ENCODE measurements at regions not wholly inside any gene's neighbourhood (a gene's known extent, or its start where the extent isn't known, plus 50 kb on each side); places are given as distances from the start of the nearest gene placed in this dataset.

DNA sequence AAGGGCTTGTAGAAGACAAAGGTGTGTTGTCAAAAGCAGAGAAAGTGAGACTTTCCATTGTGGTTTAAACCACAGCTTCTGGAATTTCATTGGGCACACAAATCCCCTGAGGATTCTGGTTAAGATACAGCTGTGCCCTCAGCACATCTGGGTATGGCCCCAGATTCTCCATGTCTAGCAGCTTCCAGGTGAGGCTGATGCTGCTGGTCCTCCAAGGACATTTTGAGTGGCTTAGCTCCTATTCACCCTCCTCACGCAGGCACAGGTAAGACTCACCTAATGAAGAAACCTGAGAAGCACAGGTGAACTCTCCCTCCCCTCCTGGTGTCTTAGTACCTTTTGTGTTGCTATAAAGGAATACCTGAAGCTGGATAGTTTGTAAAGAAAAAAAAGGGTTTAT is 88.9 kb upstream of the IGLL5 start:
- no peaks in the 10 kb centered on the region for H3K9me3 Mint-ChIP-seq (ENCODE audit: low read depth)
- DNase-seq (ENCODE audit: low spot score): no peak
- no peak overlapping the region for H3K27ac Mint-ChIP-seq (ENCODE audit: unreplicated experiment)
- no peaks in the 10 kb centered on the region for H3K4me1 Mint-ChIP-seq (ENCODE audit: low read depth)
- H3K36me3 Mint-ChIP-seq (ENCODE audit: low read depth): no peaks in the 10 kb centered on the region
- no peak overlapping the region for H3K4me3 Mint-ChIP-seq (ENCODE audit: unreplicated experiment)
- TF ChIP-seq, protein P1, sequence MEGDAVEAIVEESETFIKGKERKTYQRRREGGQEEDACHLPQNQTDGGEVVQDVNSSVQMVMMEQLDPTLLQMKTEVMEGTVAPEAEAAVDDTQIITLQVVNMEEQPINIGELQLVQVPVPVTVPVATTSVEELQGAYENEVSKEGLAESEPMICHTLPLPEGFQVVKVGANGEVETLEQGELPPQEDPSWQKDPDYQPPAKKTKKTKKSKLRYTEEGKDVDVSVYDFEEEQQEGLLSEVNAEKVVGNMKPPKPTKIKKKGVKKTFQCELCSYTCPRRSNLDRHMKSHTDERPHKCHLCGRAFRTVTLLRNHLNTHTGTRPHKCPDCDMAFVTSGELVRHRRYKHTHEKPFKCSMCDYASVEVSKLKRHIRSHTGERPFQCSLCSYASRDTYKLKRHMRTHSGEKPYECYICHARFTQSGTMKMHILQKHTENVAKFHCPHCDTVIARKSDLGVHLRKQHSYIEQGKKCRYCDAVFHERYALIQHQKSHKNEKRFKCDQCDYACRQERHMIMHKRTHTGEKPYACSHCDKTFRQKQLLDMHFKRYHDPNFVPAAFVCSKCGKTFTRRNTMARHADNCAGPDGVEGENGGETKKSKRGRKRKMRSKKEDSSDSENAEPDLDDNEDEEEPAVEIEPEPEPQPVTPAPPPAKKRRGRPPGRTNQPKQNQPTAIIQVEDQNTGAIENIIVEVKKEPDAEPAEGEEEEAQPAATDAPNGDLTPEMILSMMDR (IDR thresholded peaks at IDR 0.05): no peak
- H3K27me3 Mint-ChIP-seq (ENCODE audit: low read depth): peaks cover 34% of the 10 kb centered on the region

DNA sequence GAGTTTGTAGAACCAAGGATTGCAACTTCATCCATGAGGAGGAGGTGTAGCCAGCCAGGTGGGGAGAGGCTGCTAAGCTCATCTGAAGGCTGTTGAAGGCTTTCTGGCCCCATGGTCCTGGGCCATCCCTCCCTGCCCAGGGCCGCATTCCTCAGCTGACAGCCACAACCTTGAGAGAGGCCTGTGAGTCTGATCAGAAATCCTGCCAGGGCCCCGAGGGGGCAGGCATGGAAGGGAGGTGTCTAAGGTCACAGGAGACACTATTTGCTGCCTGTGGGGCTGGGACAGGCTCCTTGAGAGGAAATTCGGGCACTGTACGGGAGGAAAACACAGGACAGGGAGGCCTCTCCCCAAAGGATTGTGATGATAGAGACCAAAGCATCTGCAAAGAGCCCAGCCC is 88.1 kb upstream of the IGLL5 start:
- peaks cover 34% of the 10 kb centered on the region for H3K27me3 Mint-ChIP-seq (ENCODE audit: low read depth)
- H3K27ac Mint-ChIP-seq (ENCODE audit: unreplicated experiment): no peak overlapping the region

DNA sequence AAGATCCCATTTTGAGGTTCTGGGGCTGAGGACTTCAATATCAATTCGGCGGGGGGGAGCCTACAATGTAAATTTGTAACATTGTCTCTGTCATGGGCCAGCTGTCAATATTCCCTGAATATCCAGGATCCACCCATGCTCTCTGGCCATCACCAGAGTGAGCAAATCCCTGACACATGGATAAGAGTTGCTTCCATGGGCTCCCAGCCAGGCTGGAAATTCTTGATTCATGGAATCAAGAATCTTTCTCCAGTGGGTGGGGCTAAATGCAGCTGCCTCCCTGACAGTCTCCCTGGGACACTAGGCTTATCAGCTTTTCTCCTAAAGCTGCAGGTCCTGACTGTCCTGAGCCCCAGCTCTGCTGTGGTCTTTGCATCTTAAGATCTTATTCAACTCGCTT is 86.9 kb upstream of the IGLL5 start:
- Mint-ChIP-seq H3K4me3 (ENCODE audit: unreplicated experiment) (no peak overlapping the region), H3K36me3 (ENCODE audit: low read depth) (no peaks in the 10 kb centered on the region), H3K4me1 (ENCODE audit: low read depth) (no peaks in the 10 kb centered on the region), H3K9me3 (ENCODE audit: low read depth) (no peaks in the 10 kb centered on the region), H3K27me3 (ENCODE audit: low read depth) (peaks cover 35% of the 10 kb centered on the region), H3K27ac (ENCODE audit: unreplicated experiment) (no peak overlapping the region)
- DNase-seq (ENCODE audit: low spot score): no peak
- TF ChIP-seq, protein P1 (IDR thresholded peaks at IDR 0.05): no peak

More for the DNA sequence above, 88.1 kb upstream of the IGLL5 start:
- H3K4me3 Mint-ChIP-seq (ENCODE audit: unreplicated experiment): no peak overlapping the region
- no peaks in the 10 kb centered on the region for H3K9me3 Mint-ChIP-seq (ENCODE audit: low read depth)
- no peaks in the 10 kb centered on the region for H3K4me1 Mint-ChIP-seq (ENCODE audit: low read depth)
- no peak for DNase-seq (ENCODE audit: low spot score)
- H3K36me3 Mint-ChIP-seq (ENCODE audit: low read depth): no peaks in the 10 kb centered on the region
- TF ChIP-seq, protein P1 (IDR thresholded peaks at IDR 0.05): no peak

DNA sequence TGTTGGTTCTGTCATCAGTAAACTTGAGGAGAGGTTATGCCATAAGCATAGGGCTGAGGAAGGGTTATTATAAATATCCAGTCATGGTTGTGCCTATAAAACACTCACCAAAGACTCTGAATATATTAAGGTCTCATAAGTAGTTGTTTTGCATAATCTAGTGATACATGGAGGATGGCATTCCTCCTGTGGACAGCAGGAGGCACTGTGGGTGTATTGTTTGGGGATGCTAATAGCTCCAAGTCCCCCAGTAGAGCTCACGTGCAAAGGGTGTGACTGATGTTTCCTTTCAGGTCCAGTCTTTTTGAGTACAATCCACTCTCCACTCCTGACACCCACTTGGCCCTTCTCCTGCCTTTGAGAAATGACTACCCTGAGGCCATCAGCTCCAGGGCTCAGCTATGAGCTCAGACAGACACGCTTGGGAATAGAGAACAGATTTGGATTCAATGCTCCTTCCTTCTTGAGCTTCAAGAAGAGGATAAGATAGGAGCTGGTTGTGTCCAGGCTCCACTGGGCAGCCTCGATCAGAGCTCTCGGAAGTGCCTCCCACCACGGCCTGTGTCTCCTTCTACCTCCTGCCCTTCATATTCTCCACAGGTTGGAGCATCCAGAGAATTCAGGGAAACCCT is 85.2 kb upstream of the IGLL5 start:
- DNase-seq (ENCODE audit: low spot score): no peak
- Mint-ChIP-seq H3K27me3 (ENCODE audit: low read depth) (peaks cover 48% of the 10 kb centered on the region), H3K4me1 (ENCODE audit: low read depth) (no peaks in the 10 kb centered on the region), H3K36me3 (ENCODE audit: low read depth) (no peaks in the 10 kb centered on the region), H3K9me3 (ENCODE audit: low read depth) (no peaks in the 10 kb centered on the region), H3K27ac (ENCODE audit: unreplicated experiment) (no peak overlapping the region), H3K4me3 (ENCODE audit: unreplicated experiment) (no peak overlapping the region)
- TF ChIP-seq, protein P1 (IDR thresholded peaks at IDR 0.05): peak; percentile 20

DNA sequence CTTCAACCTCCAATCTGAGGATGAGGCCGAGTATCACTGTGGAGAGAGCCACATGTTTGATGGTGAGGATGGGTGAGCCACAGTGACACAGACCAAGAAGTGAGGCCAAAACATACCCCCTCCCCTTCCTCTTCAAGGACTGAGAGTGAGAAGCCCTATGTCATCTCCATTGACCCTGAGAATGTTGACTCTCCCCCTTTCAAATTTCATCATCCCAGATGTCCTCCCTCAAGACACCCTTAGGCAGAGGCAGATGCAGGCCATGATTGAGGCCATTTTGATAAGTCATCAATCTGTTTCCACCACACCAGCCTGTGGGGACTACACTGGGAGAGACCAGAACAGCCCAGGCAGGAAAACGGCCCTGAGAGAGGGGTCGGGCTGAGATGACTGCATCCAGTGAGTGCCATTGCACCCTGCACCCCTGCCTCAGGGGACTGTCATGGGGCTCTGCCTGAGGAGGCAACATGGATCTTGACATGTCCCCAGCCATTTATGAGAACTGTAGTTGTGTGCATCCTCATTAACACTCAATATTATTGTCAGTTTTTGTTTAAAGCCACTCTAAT is 84.2 kb upstream of the IGLL5 start:
- Mint-ChIP-seq H3K4me1 (ENCODE audit: low read depth) (no peaks in the 10 kb centered on the region), H3K9me3 (ENCODE audit: low read depth) (no peaks in the 10 kb centered on the region), H3K27ac (ENCODE audit: unreplicated experiment) (no peak overlapping the region), H3K27me3 (ENCODE audit: low read depth) (peaks cover 47% of the 10 kb centered on the region), H3K4me3 (ENCODE audit: unreplicated experiment) (no peak overlapping the region), H3K36me3 (ENCODE audit: low read depth) (no peaks in the 10 kb centered on the region)
- TF ChIP-seq, protein P1 (IDR thresholded peaks at IDR 0.05): no peak
- DNase-seq (ENCODE audit: low spot score): no peak
